OCI-LY7 (cell line): ENCODE measurements at regions not wholly inside any gene's neighbourhood (a gene's known extent, or its start where the extent isn't known, plus 50 kb on each side); places are given as distances from the start of the nearest gene placed in this dataset.

Source experiments
- EZH2phosphoT487 ChIP-seq: fragments of 200-600 bp; sonication (generic); IDR thresholded peaks from 2 replicates; pipeline ENCODE4 v1.6.1; 2018; ENCODE audit warnings: low read depth, borderline replicate concordance, mild to moderate bottlenecking, mixed run types, antibody characterized with exemption, low read length, moderate library complexity, mixed read lengths
- TF ChIP-seq, protein P1 (sequence below): fragments of 200-600 bp; sonication (generic); conservative IDR thresholded peaks from 2 replicates; pipeline ENCODE4 v1.5.1; 2014; ENCODE audit warnings: mild to moderate bottlenecking, antibody characterized with exemption, low read length, moderate library complexity, mixed read lengths

DNA sequence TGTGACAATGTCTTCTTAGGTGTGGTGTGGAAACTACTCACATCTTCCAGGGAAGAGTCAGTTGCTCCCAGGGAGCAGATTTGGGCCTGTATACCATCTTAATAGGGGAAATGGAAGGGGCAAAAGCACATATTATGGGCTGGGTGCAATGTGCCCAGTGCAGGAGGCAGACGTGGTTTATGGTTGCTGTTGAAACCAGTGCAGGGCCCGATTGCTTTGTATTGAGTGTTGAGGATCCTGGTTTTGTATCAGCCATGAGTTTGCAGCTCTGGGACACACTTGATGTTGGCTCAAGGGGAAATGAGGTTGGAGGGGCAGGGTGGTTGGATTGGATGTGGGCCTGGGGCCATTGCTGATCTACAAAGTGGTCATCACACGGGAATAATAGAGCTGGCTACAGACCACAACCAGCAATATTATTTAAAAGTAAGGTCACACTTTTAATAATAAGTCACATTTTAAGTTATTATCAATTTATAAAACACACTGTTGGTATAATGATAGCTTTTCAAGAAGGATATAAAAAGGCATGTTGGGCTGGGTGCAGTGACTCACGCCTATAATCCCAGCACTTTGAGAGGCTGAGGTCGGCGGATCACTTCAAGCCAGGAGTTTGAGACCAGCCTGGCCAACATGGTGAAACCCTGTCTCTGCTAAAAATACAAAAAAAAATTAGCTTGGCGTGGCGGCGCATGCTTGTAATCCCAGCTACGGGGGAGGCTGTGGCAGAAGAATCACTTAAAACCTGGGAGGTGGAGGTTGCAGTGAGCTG is 302.4 kb downstream of the SEC14L1 start:
- TF ChIP-seq, protein P1, sequence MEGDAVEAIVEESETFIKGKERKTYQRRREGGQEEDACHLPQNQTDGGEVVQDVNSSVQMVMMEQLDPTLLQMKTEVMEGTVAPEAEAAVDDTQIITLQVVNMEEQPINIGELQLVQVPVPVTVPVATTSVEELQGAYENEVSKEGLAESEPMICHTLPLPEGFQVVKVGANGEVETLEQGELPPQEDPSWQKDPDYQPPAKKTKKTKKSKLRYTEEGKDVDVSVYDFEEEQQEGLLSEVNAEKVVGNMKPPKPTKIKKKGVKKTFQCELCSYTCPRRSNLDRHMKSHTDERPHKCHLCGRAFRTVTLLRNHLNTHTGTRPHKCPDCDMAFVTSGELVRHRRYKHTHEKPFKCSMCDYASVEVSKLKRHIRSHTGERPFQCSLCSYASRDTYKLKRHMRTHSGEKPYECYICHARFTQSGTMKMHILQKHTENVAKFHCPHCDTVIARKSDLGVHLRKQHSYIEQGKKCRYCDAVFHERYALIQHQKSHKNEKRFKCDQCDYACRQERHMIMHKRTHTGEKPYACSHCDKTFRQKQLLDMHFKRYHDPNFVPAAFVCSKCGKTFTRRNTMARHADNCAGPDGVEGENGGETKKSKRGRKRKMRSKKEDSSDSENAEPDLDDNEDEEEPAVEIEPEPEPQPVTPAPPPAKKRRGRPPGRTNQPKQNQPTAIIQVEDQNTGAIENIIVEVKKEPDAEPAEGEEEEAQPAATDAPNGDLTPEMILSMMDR: no peak
- no peak for TF ChIP-seq EZH2phosphoT487
